ENCODE measurements at regions not wholly inside any gene's neighbourhood (a gene's known extent, or its start where the extent isn't known, plus 50 kb on each side); places are given as distances from the start of the nearest gene placed in this dataset.
"Not testable (repeated sequence)": the region's sequence is repeated elsewhere in the genome, so short reads cannot be mapped to it uniquely, and the experiment has no call there.

- no peak for DNase-seq (ENCODE audit: low read depth)
Observed at GRCh38 chr4:101670370-101670769, 120.2 kb upstream of the BANK1 start.

GRCh38 chr4:101669832-101670188 is 120.7 kb upstream of the BANK1 start:
- DNase-seq (ENCODE audit: low read depth), result no peak

- DNase-seq (ENCODE audit: low read depth), result peak; percentile 3
Observed at GRCh38 chr4:101669138-101669831, 121.2 kb upstream of the BANK1 start.

- DNase-seq (ENCODE audit: low read depth), result peak; percentile 29
Observed at GRCh38 chr4:101667348-101667747, 123.2 kb upstream of the BANK1 start.

- no peak for DNase-seq (ENCODE audit: low read depth)
Observed at GRCh38 chr4:101660607-101661006, 129.9 kb upstream of the BANK1 start.

- DNase-seq (ENCODE audit: low read depth), result no peak
Observed at GRCh38 chr4:101655857-101656256, 134.7 kb upstream of the BANK1 start.

- DNase-seq (ENCODE audit: low read depth), result no peak
Observed at GRCh38 chr4:101655005-101655404, 135.5 kb upstream of the BANK1 start.

- no peak for DNase-seq (ENCODE audit: low read depth)
Observed at GRCh38 chr4:101651778-101652177, 138.8 kb upstream of the BANK1 start.

GRCh38 chr4:101649790-101650515 is 140.6 kb upstream of the BANK1 start:
- DNase-seq (ENCODE audit: low read depth), result no peak

- no peak for DNase-seq (ENCODE audit: low read depth)
Observed at GRCh38 chr4:101647710-101648034, 142.9 kb upstream of the BANK1 start.

GRCh38 chr4:101644516-101644915 is 146.0 kb upstream of the BANK1 start:
- DNase-seq (ENCODE audit: low read depth), result no peak

GRCh38 chr4:101643186-101643837 is 147.2 kb upstream of the BANK1 start:
- no peak for DNase-seq (ENCODE audit: low read depth)

GRCh38 chr4:101632766-101633165 is 157.8 kb upstream of the BANK1 start:
- DNase-seq (ENCODE audit: low read depth), result not testable (repeated sequence)

- DNase-seq (ENCODE audit: low read depth), result no peak
Observed at GRCh38 chr4:101630319-101630986, 160.1 kb upstream of the BANK1 start.

GRCh38 chr4:101621120-101621519 is 169.4 kb upstream of the BANK1 start:
- DNase-seq (ENCODE audit: low read depth), result peak; percentile 41

- no peak for DNase-seq (ENCODE audit: low read depth)
Observed at GRCh38 chr4:101615652-101616051, 174.9 kb upstream of the BANK1 start.

- not testable (repeated sequence) for DNase-seq (ENCODE audit: low read depth)
Observed at GRCh38 chr4:101606989-101607388, 183.5 kb upstream of the BANK1 start.

GRCh38 chr4:101604976-101605375 is 185.6 kb upstream of the BANK1 start:
- peak; percentile 1 for DNase-seq (ENCODE audit: low read depth)

- DNase-seq (ENCODE audit: low read depth), result no peak
Observed at GRCh38 chr4:101600287-101600686, 190.2 kb upstream of the BANK1 start.

GRCh38 chr4:101599620-101600019 is 190.9 kb upstream of the BANK1 start:
- DNase-seq (ENCODE audit: low read depth), result no peak

GRCh38 chr4:101596781-101597552 is 193.6 kb upstream of the BANK1 start:
- peak; percentile 4 for DNase-seq (ENCODE audit: low read depth)

GRCh38 chr4:101594588-101594987 is 195.9 kb upstream of the BANK1 start:
- DNase-seq (ENCODE audit: low read depth), result no peak

Measured in EH (cell line).